Natural killer cell (primary cell): ENCODE measurements at regions not wholly inside any gene's neighbourhood (a gene's known extent, or its start where the extent isn't known, plus 50 kb on each side); places are given as distances from the start of the nearest gene placed in this dataset.

Experiments
- ATAC-seq, 3 donors: fragments of 150-1000 bp in 2 of 3; fragments of 200-7000 bp in 1 of 3; cut with Tn5 transposase; 1 replicate in 1 of 3; 2 replicates in 2 of 3; pipeline ENCODE4 v1.10.0; 2021; ENCODE audit warnings: mild to moderate bottlenecking in 2 of 3, moderate library complexity in 2 of 3
- DNase-seq, 2 donors: peaks; one replicate each; pipeline versions ENCODE4 v3.0.0 to v3.0.0-alpha.2; 2013 to 2021; ENCODE audit warnings: mixed read lengths in 1 of 2
- H3K27ac ChIP-seq: one replicate; pipeline ENCODE4 v1.5.1; 2013; ENCODE audit warnings: mild to moderate bottlenecking, low read length
- H3K27me3 ChIP-seq: one replicate; pipeline ENCODE4 v1.6.1; 2013; ENCODE audit warnings: low read length; ENCODE audit not compliant: control insufficient read depth, insufficient read depth
- H3K36me3 ChIP-seq: one replicate; pipeline ENCODE4 v1.6.1; 2013; ENCODE audit warnings: low read length; ENCODE audit not compliant: control insufficient read depth, insufficient read depth
- H3K4me1 ChIP-seq: one replicate; pipeline ENCODE4 v1.6.1; 2013; ENCODE audit warnings: low read length; ENCODE audit not compliant: control insufficient read depth, insufficient read depth
- H3K4me3 ChIP-seq: one replicate; pipeline ENCODE4 v1.5.1; 2013; ENCODE audit warnings: low read length
- H3K9me3 ChIP-seq: one replicate; pipeline ENCODE4 v1.6.1; 2013; ENCODE audit warnings: low read length; ENCODE audit not compliant: control insufficient read depth, insufficient read depth
- H3K27ac Mint-ChIP-seq, 2 donors: one replicate each; pipeline ENCODE4 v1.8.0; 2022; ENCODE audit warnings: mild to moderate bottlenecking in 2 of 2, mixed read lengths in 2 of 2, moderate library complexity in 1 of 2
- H3K27me3 Mint-ChIP-seq, 2 donors: one replicate each; pipeline ENCODE4 v1.8.0; 2022; ENCODE audit warnings: low read depth in 2 of 2, mixed read lengths in 2 of 2
- H3K36me3 Mint-ChIP-seq: one replicate; pipeline ENCODE4 v1.8.0; 2022; ENCODE audit warnings: mixed read lengths
- H3K4me1 Mint-ChIP-seq, 2 donors: one replicate each; pipeline ENCODE4 v1.8.0; 2022; ENCODE audit warnings: mixed read lengths in 2 of 2
- H3K4me3 Mint-ChIP-seq: one replicate; pipeline ENCODE4 v1.8.0; 2022; ENCODE audit warnings: mild to moderate bottlenecking, moderate library complexity, mixed read lengths
- H3K9me3 Mint-ChIP-seq, 2 donors: one replicate each; pipeline ENCODE4 v1.8.0; 2022; ENCODE audit warnings: mixed read lengths in 2 of 2
- WGBS: methylation state at CpG from one replicate; pipeline ENCODE4 v1.1.7; 2013; ENCODE audit warnings: missing lambda C conversion rate; ENCODE audit not compliant: insufficient coverage; 5-methylcytosine and 5-hydroxymethylcytosine counted together
- intact Hi-C: fragments of 100-400 bp; cut with micrococcal nuclease; formaldehyde crosslinking; loops from one replicate; pipeline ENCODE4 v1.14.2; 2022
- TF ChIP-seq, protein P1 (sequence below): fragments of 200-600 bp; IDR thresholded peaks from one replicate; pipeline ENCODE4 v1.8.0; 2022; ENCODE audit warnings: antibody characterized with exemption

DNA sequence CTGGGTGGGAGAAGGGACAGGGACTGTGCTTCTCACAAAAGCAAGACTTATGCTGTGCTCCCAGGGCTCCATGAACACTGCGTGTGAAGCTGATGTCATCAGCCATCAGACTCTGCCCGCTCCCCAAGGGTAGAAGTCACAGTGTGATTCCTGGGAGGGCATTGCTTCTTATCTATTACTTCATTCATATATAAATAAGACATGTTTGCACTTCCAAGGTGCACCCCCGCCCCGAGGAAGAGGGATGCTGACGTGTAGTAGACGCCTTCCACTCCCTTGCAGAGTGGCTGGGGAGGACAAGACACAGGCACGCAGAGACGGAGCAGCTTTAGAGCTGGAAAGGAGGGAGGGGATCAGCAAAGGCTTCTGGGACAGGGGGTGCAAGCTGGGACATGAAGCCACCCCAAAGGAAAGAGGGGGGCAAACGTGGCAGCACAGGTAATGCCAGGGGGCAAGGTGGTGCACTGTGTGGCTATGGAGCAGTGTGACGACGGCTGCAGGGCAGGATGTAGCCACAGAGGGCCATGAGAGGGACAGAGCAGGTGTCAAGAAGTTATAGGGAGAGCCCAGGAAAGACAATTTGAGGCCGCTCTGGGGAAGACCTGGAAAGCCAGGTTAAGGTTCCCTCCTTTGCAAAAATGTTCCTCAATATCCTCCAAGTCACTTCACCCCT is 558.5 kb downstream of the MN1 start:
- Mint-ChIP-seq H3K27ac (no peak overlapping the region), H3K27me3 (peaks cover 5 to 8% of the 10 kb centered on the region in 2 donors), H3K9me3 (peaks cover 0 to 4% of the 10 kb centered on the region in 2 donors), H3K4me1 (peaks cover 10 to 17% of the 10 kb centered on the region in 2 donors), H3K36me3 (no peaks in the 10 kb centered on the region), H3K4me3 (no peak overlapping the region)
- Histone ChIP-seq H3K27me3 (no peaks in the 10 kb centered on the region), H3K4me1 (peaks cover 3% of the 10 kb centered on the region), H3K4me3 (no peak overlapping the region), H3K36me3 (no peaks in the 10 kb centered on the region), H3K27ac (no peak overlapping the region), H3K9me3 (no peaks in the 10 kb centered on the region)
- DNase-seq (no peak), ATAC-seq (no peak)
- intact Hi-C loops = no loop called here
- WGBS = 79% methylated on average over 12 of the region's 12 CpGs
- TF ChIP-seq, protein P1, sequence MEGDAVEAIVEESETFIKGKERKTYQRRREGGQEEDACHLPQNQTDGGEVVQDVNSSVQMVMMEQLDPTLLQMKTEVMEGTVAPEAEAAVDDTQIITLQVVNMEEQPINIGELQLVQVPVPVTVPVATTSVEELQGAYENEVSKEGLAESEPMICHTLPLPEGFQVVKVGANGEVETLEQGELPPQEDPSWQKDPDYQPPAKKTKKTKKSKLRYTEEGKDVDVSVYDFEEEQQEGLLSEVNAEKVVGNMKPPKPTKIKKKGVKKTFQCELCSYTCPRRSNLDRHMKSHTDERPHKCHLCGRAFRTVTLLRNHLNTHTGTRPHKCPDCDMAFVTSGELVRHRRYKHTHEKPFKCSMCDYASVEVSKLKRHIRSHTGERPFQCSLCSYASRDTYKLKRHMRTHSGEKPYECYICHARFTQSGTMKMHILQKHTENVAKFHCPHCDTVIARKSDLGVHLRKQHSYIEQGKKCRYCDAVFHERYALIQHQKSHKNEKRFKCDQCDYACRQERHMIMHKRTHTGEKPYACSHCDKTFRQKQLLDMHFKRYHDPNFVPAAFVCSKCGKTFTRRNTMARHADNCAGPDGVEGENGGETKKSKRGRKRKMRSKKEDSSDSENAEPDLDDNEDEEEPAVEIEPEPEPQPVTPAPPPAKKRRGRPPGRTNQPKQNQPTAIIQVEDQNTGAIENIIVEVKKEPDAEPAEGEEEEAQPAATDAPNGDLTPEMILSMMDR = no peak

DNA sequence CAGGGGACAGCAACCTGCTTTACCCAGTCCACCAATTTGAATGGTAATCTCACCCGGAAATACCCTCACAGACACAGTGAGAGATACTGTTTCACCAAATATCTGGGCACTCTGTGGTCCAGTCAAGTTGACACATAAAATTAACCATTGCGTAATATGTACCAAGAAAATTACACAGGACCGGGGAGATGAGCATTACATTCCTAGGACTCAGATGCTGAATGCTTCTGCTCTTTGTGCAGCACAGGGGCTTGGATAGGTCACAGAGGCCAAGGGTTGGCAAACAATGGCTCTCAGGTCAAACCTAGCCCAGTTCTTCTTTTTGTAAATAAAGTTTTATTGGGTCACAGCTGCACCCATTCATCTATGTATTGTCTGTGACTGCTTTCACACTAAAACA is 557.2 kb downstream of the MN1 start:
- peaks cover 10 to 17% of the 10 kb centered on the region in 2 donors for H3K4me1 Mint-ChIP-seq
- Histone ChIP-seq H3K9me3 (no peaks in the 10 kb centered on the region), H3K4me1 (peaks cover 3% of the 10 kb centered on the region), H3K36me3 (no peaks in the 10 kb centered on the region), H3K27me3 (no peaks in the 10 kb centered on the region), H3K27ac (no peak overlapping the region), H3K4me3 (no peak overlapping the region)
- H3K4me3 Mint-ChIP-seq = no peak overlapping the region
- WGBS = 90% methylated on average over 3 of the region's 3 CpGs
- intact Hi-C loops = no loop called here
- H3K27me3 Mint-ChIP-seq = peaks cover 5 to 8% of the 10 kb centered on the region in 2 donors
- no peak overlapping the region for H3K27ac Mint-ChIP-seq
- no peaks in the 10 kb centered on the region for H3K36me3 Mint-ChIP-seq
- ATAC-seq = no peak
- H3K9me3 Mint-ChIP-seq = peaks cover 0 to 4% of the 10 kb centered on the region in 2 donors
- no peak for DNase-seq
- TF ChIP-seq, protein P1 = no peak

DNA sequence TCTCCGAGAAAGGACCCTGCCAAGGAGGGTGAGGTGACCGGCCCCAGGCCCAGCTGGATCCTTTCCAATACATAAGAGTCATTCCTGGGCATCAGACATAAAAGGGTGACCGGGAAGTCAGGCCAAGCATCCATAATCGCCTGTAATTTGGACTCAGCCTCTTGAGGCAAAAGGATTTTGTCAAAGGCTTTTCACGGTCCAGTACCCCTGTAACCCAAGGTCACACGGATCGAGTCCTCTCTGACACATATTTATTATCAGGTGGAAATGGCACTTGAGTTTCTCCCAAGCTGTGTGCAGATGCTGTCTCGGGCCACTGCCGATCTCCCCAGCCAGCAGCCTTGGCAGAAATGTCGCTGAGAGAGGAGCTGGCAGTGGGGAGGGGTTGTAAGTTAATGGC is 556.5 kb downstream of the MN1 start:
- peaks cover 0 to 4% of the 10 kb centered on the region in 2 donors for H3K9me3 Mint-ChIP-seq
- Histone ChIP-seq H3K27ac (no peak overlapping the region), H3K9me3 (no peaks in the 10 kb centered on the region), H3K4me1 (peaks cover 3% of the 10 kb centered on the region), H3K36me3 (no peaks in the 10 kb centered on the region), H3K27me3 (no peaks in the 10 kb centered on the region), H3K4me3 (no peak overlapping the region)
- TF ChIP-seq, protein P1 = no peak
- ATAC-seq = no peak
- no peak overlapping the region for H3K4me3 Mint-ChIP-seq
- H3K27me3 Mint-ChIP-seq = peaks cover under 1 to 8% of the 10 kb centered on the region in 2 donors
- no peaks in the 10 kb centered on the region for H3K36me3 Mint-ChIP-seq
- H3K4me1 Mint-ChIP-seq = peaks cover 10 to 17% of the 10 kb centered on the region in 2 donors
- H3K27ac Mint-ChIP-seq = no peak overlapping the region
- intact Hi-C loops = no loop called here
- 91% methylated on average over 10 of the region's 10 CpGs for WGBS
- DNase-seq = no peak

DNA sequence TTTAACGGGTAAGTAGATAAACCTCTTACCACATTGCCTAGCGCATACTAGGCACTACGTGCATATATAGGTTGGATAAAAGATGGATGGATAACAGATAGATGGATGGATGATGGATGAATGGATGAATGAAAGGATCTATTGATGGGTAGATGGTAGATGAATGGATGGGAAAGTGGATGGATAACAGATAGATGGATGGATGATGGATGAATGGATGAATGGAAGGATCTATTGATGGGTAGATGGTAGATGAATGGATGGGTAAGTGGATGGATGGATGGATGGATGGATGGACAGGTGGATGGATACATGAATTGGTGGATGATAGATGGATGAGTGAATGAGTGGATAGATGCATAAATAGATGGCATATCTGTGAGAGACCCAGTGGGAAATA is 555.0 kb downstream of the MN1 start:
- 93% methylated on average over 3 of the region's 3 CpGs for WGBS
- intact Hi-C loops = no loop called here
- TF ChIP-seq, protein P1 = no peak

More for the DNA sequence above, 555.0 kb downstream of the MN1 start:
- Mint-ChIP-seq H3K27ac (no peak overlapping the region), H3K36me3 (no peaks in the 10 kb centered on the region), H3K27me3 (peaks cover 4 to 8% of the 10 kb centered on the region in 2 donors), H3K9me3 (peaks cover 0 to 4% of the 10 kb centered on the region in 2 donors), H3K4me1 (peaks cover 10 to 17% of the 10 kb centered on the region in 2 donors), H3K4me3 (no peak overlapping the region)
- no peak overlapping the region for H3K27ac ChIP-seq
- no peaks in the 10 kb centered on the region for H3K27me3 ChIP-seq
- no peaks in the 10 kb centered on the region for H3K36me3 ChIP-seq
- no peak overlapping the region for H3K4me3 ChIP-seq
- H3K9me3 ChIP-seq = no peaks in the 10 kb centered on the region
- ATAC-seq = no peak
- no peak for DNase-seq
- H3K4me1 ChIP-seq = peaks cover 3% of the 10 kb centered on the region
